C4-2B (cell line): ENCODE measurements at regions not wholly inside any gene's neighbourhood (a gene's known extent, or its start where the extent isn't known, plus 50 kb on each side); places are given as distances from the start of the nearest gene placed in this dataset.

ENCODE experiments used
- H3K27ac ChIP-seq: fragments of 450-650 bp; 2 replicates; pipeline ENCODE4 v1.5.1; 2017
- ZFX ChIP-seq: fragments of 450-650 bp; IDR thresholded peaks from 2 replicates; pipeline ENCODE4 v1.6.1; 2017
- TF ChIP-seq, protein P1 (sequence below): fragments of 450-650 bp; conservative IDR thresholded peaks from 2 replicates; pipeline ENCODE4 v1.5.1; 2017; ENCODE audit warnings: mild to moderate bottlenecking

DNA sequence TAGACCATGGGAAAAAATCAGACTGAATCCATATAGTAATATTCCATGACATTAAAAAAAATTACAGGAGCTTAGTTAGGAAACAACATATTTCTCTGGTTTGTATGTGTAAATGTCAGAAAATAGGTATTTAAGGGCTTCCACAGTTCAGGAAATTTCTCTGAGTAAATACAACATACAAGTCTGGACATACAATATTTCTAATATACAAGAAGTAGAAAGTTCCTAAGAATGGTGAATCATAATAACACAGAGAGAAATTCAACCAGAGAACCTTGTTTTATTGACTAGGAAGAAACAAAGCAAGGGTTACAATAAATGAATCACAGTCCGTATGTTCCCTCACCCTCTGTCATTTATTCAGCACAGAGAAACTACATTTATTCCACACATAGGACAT, 532.7 kb upstream of the FAT3 start:
- no peak overlapping the region for H3K27ac ChIP-seq
- TF ChIP-seq, protein P1, sequence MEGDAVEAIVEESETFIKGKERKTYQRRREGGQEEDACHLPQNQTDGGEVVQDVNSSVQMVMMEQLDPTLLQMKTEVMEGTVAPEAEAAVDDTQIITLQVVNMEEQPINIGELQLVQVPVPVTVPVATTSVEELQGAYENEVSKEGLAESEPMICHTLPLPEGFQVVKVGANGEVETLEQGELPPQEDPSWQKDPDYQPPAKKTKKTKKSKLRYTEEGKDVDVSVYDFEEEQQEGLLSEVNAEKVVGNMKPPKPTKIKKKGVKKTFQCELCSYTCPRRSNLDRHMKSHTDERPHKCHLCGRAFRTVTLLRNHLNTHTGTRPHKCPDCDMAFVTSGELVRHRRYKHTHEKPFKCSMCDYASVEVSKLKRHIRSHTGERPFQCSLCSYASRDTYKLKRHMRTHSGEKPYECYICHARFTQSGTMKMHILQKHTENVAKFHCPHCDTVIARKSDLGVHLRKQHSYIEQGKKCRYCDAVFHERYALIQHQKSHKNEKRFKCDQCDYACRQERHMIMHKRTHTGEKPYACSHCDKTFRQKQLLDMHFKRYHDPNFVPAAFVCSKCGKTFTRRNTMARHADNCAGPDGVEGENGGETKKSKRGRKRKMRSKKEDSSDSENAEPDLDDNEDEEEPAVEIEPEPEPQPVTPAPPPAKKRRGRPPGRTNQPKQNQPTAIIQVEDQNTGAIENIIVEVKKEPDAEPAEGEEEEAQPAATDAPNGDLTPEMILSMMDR, result no peak
- TF ChIP-seq ZFX, result no peak

DNA sequence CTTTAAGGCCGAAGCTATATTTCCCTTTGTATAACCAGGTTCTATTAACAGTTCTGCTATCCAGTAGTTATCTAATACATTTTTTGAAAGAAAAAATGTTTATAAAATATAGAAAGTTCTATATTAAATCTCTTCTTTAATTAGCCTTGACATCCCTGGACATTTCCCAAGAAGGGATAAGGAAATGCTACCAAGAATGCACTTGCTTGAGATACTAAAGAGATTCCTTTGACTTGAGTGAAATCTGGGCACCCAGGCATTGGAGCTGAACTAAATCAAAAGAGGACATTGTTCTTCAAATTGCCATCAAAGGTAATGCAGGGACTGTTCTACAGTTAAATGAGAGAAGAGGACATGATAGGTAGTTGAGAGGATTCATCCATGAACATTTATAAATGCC, 535.9 kb upstream of the FAT3 start:
- no peak for TF ChIP-seq ZFX
- TF ChIP-seq, protein P1, result no peak
- no peak overlapping the region for H3K27ac ChIP-seq

DNA sequence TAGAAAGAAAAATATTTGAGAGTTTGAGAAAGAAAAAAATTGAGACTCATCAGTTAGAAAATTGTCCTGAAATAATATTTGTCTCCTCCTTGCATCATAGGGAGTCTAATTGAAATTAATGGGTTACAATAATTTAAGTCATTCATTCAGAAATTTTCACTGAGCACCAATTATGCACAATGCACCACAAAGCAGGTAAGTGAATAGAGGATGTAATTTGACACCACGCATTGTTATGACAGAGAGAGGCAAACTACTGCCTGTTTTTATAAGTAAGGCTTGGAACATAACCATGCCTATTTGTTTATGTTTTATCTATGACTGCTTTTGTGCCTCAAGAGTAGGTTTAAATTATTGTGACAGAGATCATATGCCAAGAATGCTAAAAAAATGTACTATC, 537.9 kb upstream of the FAT3 start:
- H3K27ac ChIP-seq, result no peak overlapping the region
- no peak for TF ChIP-seq ZFX
- TF ChIP-seq, protein P1, result no peak

DNA sequence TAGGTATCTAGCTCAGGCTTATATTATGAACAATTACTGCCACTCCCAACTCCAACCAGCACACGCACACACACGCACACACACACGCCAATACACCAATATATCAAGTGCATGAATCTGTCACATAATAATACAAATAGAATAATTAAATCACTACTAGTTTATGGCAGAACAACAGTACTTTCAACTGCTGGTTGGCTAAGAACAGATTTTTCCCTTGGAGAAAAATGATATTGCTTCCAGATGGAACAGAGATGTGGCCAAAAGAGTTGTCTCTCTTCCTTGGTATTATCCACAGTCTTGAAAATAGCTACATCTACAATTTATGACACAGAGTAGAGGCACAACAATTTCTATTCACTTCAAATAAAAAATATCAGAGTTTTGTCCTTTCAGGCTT, 538.3 kb upstream of the FAT3 start:
- H3K27ac ChIP-seq, result no peak overlapping the region
- TF ChIP-seq, protein P1, result no peak
- no peak for TF ChIP-seq ZFX

DNA sequence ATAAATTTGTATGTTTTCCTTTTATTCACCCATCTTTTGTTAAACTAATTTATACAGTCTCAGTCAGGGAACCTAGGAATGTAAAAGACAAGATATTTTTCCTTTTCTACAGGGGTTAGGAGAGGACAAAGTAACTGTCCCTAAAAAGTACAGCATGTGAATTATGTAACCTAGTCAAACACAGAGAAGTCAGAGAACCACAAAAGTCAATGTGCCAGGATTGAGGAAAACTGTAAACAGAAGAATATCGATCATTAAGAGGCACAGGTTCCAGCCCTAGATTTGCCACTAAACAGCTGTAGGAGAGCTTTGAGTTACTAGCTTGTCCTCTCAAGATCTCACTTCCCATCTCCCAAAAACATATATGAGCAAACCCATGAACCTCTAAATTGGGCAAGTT, 550.9 kb upstream of the FAT3 start:
- H3K27ac ChIP-seq, result no peak overlapping the region
- TF ChIP-seq, protein P1, result no peak
- TF ChIP-seq ZFX, result no peak

DNA sequence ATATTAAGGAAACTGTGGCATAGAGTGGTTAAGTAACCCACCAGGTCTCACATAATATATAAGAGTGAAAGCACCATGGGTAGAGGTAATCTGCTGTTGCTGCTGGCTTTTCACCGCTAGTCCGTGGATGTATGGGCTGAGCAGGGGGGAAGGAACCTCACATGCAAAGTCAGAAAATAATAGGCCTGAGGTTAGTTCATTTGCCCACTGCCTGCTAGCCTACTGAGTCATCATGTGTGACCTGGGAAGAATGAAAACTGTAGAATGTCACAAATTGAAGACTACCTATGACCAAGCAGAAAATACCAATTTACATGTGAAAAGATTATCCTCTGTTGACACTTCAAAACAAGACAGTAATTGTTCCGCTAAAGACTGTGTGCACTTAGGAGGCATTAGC, 560.1 kb upstream of the FAT3 start:
- no peak overlapping the region for H3K27ac ChIP-seq
- TF ChIP-seq ZFX, result no peak
- TF ChIP-seq, protein P1, result no peak

DNA sequence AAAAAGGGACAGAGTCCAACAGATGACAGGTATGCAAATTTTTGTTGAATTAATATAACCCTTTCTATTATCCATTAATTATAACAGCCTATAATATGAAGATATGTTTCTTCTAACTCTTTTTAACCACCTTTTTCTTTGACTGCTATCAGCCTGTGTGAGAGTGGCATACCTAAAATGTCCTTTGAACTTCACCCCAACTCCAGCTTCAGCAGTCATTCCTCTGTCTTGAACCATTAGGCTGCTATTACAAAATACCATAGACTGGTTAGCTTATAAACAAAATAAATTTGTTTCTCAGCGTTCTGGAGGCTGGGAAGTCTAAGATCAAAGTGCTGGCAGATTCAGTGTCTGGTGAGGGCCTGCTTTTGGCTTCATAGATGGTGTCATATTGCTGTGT, 564.6 kb upstream of the FAT3 start:
- H3K27ac ChIP-seq, result no peak overlapping the region
- TF ChIP-seq, protein P1, result no peak
- TF ChIP-seq ZFX, result no peak
